Gastroesophageal sphincter (tissue), 4 donors: ENCODE measurements at regions not wholly inside any gene's neighbourhood (a gene's known extent, or its start where the extent isn't known, plus 50 kb on each side); places are given as distances from the start of the nearest gene placed in this dataset.

Experiments
- ATAC-seq: fragments of 150-250 bp; one replicate; pipeline ENCODE4 v1.9.1; 2016; ENCODE audit warnings: mild to moderate bottlenecking, moderate library complexity
- H3K27ac ChIP-seq, 4 donors: fragments of 200-600 bp; sonication (generic) in 3 of 4; 1 replicate in 3 of 4; 2 replicates in 1 of 4; pipeline ENCODE4 v1.5.1; 2016 to 2019
- H3K27me3 ChIP-seq: fragments of 200-600 bp; sonication (generic); one replicate; pipeline ENCODE4 v1.5.1; 2019
- H3K36me3 ChIP-seq, 2 donors: fragments of 200-600 bp; sonication (generic); one replicate each; pipeline ENCODE4 v1.5.1; 2019; ENCODE audit warnings: control low read depth in 1 of 2
- H3K4me1 ChIP-seq, 3 donors: fragments of 200-600 bp; sonication (generic); 1 replicate in 2 of 3; 2 replicates in 1 of 3; pipeline ENCODE4 v1.5.1; 2016 to 2019; ENCODE audit warnings: control low read depth in 2 of 3
- H3K4me3 ChIP-seq, 2 donors: fragments of 200-600 bp; sonication (generic); one replicate each; pipeline ENCODE4 v1.5.1; 2019; ENCODE audit warnings: mild to moderate bottlenecking in 1 of 2, moderate library complexity in 1 of 2
- H3K9me3 ChIP-seq, 3 donors: fragments of 200-600 bp; sonication (generic); one replicate each; pipeline ENCODE4 v1.5.1; 2017 to 2019; ENCODE audit warnings: control low read depth in 2 of 3
- EP300 ChIP-seq: sonication (generic); formaldehyde crosslinking; IDR thresholded peaks from one replicate; pipeline ENCODE4 v1.6.1; 2017; ENCODE audit warnings: antibody characterized with exemption, mild to moderate bottlenecking
- POLR2A ChIP-seq, 2 donors: fragments of 450-650 bp; IDR thresholded peaks; one replicate each; pipeline ENCODE4 v1.6.1; 2017; ENCODE audit warnings: antibody characterized with exemption in 2 of 2, mild to moderate bottlenecking in 2 of 2, moderate library complexity in 1 of 2
- POLR2AphosphoS5 ChIP-seq: sonication (generic); formaldehyde crosslinking; IDR thresholded peaks from one replicate; pipeline ENCODE4 v1.6.1; 2017; ENCODE audit warnings: antibody characterized with exemption
- WGBS, 2 donors: methylation state at CpG; one replicate each; pipeline ENCODE4 v1.1.5; 2018; ENCODE audit warnings: low coverage in 1 of 2; 5-methylcytosine and 5-hydroxymethylcytosine counted together
- TF ChIP-seq, protein P1 (sequence below), 4 experiments: fragments of 200-600 bp in 2 of 4; fragments of 450-650 bp in 2 of 4; sonication (generic) in 1 of 4; IDR thresholded peaks; one replicate each; pipeline ENCODE4 v1.5.1; 2017 to 2019; ENCODE audit warnings: antibody characterized with exemption in 4 of 4, mild to moderate bottlenecking in 2 of 4, moderate library complexity in 2 of 4

DNA sequence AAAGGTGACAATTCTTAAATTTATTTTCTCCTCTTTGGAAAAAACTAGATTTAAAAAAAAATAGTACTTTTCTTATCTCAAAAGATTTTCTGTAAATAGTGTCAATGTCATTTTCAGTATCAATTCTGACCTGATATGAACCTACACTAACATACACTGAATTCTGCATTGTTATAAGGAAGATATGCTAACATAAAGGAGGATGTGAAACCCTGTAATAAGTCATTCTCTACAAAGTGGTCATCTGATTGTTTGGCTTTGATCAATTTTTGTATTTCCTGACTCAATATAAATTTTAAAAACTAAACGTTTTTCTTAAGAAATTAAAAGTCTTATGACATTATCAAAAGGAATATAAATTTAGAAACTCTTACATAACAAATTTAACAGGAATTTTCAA is 233.6 kb upstream of the EDIL3 start:
- Histone ChIP-seq H3K4me3 (no peak overlapping the region), H3K27me3 (no peaks in the 10 kb centered on the region), H3K9me3 (no peaks in the 10 kb centered on the region), H3K36me3 (no peaks in the 10 kb centered on the region), H3K4me1 (no peaks in the 10 kb centered on the region), H3K27ac (no peak overlapping the region)
- TF ChIP-seq, protein P1, sequence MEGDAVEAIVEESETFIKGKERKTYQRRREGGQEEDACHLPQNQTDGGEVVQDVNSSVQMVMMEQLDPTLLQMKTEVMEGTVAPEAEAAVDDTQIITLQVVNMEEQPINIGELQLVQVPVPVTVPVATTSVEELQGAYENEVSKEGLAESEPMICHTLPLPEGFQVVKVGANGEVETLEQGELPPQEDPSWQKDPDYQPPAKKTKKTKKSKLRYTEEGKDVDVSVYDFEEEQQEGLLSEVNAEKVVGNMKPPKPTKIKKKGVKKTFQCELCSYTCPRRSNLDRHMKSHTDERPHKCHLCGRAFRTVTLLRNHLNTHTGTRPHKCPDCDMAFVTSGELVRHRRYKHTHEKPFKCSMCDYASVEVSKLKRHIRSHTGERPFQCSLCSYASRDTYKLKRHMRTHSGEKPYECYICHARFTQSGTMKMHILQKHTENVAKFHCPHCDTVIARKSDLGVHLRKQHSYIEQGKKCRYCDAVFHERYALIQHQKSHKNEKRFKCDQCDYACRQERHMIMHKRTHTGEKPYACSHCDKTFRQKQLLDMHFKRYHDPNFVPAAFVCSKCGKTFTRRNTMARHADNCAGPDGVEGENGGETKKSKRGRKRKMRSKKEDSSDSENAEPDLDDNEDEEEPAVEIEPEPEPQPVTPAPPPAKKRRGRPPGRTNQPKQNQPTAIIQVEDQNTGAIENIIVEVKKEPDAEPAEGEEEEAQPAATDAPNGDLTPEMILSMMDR (IDR thresholded peaks at IDR 0.05): no peak
- TF ChIP-seq EP300 (no peak), POLR2A (IDR thresholded peaks at IDR 0.05) (no peak), POLR2AphosphoS5 (no peak)
- ATAC-seq: no peak
- 25 to 33% methylated on average over 1 of the region's 1 CpG for WGBS, 2 donors

DNA sequence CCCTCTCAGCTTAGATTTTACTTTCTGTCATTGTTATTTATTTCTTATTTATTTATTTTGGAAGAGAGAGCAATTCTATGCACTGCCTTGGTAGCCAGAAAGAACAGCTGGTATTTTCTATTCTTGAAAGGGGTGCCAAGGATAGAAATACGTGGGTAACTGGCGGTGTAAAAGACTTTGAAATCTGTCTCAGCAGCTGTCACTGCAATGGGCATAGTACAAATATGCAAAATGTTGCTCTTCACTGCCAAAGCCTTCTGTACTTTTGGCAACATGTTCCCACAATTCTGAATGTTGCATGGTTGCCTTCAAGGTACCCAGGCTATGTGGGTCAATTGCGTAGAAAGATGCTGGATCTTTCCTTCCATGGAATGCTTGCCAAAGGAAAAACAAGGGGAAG is 230.2 kb upstream of the EDIL3 start:
- Histone ChIP-seq H3K27ac (no peak overlapping the region), H3K4me1 (no peaks in the 10 kb centered on the region), H3K9me3 (no peaks in the 10 kb centered on the region), H3K27me3 (no peaks in the 10 kb centered on the region), H3K4me3 (no peak overlapping the region), H3K36me3 (no peaks in the 10 kb centered on the region)
- 67 to 76% methylated on average over 3 of the region's 3 CpGs for WGBS, 2 donors
- TF ChIP-seq EP300: no peak
- no peak for TF ChIP-seq POLR2A (IDR thresholded peaks at IDR 0.05)
- TF ChIP-seq POLR2AphosphoS5: no peak
- TF ChIP-seq, protein P1 (IDR thresholded peaks at IDR 0.05): no peak
- ATAC-seq: no peak

DNA sequence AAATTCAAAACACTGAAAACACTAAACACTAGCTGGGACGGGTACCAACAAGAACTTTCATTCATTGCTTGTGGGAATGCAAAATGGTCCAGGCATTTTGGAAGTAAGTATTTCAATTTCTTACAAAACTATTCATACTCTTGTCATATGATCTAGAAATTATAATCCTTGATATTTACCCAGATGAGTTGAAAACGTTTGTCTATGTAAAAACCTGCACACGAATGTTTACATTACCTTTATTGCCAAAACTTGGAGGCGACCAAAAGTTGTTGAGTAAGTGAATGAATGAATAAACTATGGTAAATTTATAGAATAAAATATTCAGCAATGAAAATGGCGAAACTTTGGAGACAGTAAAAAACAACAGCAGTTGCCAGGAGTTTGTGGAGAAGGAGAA is 222.1 kb upstream of the EDIL3 start:
- TF ChIP-seq EP300 (no peak), POLR2AphosphoS5 (no peak), POLR2A (IDR thresholded peaks at IDR 0.05) (no peak)
- TF ChIP-seq, protein P1 (IDR thresholded peaks at IDR 0.05): no peak
- H3K27me3 ChIP-seq: no peaks in the 10 kb centered on the region
- no peak overlapping the region for H3K4me3 ChIP-seq
- ATAC-seq: no peak
- no peak overlapping the region for H3K27ac ChIP-seq
- WGBS, 2 donors: 73 to 81% methylated on average over 5 of the region's 5 CpGs
- H3K36me3 ChIP-seq: no peaks in the 10 kb centered on the region
- H3K9me3 ChIP-seq: no peaks in the 10 kb centered on the region
- no peaks in the 10 kb centered on the region for H3K4me1 ChIP-seq

DNA sequence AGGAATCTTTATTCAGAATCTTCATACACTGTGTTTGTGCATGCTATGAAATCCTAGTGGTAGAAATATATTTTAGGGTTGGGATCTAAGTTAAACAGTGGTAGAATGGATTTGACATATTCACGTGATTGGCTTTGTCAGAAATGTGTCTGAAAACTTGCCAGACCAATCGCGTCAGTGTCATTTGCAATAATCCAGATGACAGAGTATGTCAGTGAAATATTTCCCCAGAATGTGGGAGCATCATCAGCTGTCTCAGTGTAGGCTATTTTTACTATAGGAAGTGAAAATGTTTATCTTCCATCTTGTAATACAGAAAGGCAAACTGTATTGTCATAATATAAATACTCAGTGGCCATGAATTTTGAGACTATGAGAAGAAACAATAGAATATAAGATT is 220.6 kb upstream of the EDIL3 start:
- TF ChIP-seq EP300: no peak
- no peak for TF ChIP-seq POLR2AphosphoS5
- no peak for TF ChIP-seq POLR2A (IDR thresholded peaks at IDR 0.05)
- TF ChIP-seq, protein P1 (IDR thresholded peaks at IDR 0.05): no peak
- H3K9me3 ChIP-seq: no peaks in the 10 kb centered on the region
- no peak for ATAC-seq
- no peaks in the 10 kb centered on the region for H3K4me1 ChIP-seq
- 56 to 66% methylated on average over 3 of the region's 3 CpGs for WGBS, 2 donors
- H3K4me3 ChIP-seq: no peak overlapping the region
- no peak overlapping the region for H3K27ac ChIP-seq
- no peaks in the 10 kb centered on the region for H3K36me3 ChIP-seq
- H3K27me3 ChIP-seq: no peaks in the 10 kb centered on the region

DNA sequence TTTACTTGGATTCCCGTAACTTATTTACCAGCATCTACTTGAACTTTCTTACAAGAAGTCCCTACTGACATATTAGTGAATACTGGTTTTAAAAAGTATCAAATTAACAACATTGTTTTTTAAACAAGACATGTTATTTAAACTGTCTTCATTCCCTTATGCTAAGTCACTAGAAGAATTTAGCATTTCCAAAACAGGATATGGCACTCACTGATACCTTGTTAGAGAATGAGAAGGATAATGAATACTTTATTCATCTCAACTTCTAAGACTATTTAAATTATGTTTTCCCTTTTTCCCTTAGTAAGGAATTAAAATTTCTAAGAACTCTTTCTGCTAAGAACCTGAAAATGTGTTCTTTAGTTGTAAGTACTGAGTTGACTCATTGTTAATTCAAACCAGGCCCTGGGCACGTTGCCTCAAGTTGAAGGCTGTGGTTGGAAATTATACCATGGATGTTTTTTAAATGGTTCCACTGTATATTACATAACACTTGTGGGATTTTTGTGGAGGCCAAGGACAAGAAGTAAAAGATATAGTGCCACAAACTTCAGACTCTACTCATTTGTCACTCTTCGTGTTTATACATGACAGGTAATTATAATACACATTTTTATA is 219.0 kb upstream of the EDIL3 start:
- WGBS, 2 donors: 43 to 65% methylated on average over 3 of the region's 3 CpGs
- no peak overlapping the region for H3K27ac ChIP-seq
- TF ChIP-seq EP300 (no peak), POLR2AphosphoS5 (no peak), POLR2A (IDR thresholded peaks at IDR 0.05) (no peak)
- TF ChIP-seq, protein P1 (IDR thresholded peaks at IDR 0.05): no peak
- H3K4me3 ChIP-seq: no peak overlapping the region
- H3K36me3 ChIP-seq: no peaks in the 10 kb centered on the region
- no peaks in the 10 kb centered on the region for H3K4me1 ChIP-seq
- no peaks in the 10 kb centered on the region for H3K27me3 ChIP-seq
- no peaks in the 10 kb centered on the region for H3K9me3 ChIP-seq
- ATAC-seq: no peak
